ENCODE measurements at regions not wholly inside any gene's neighbourhood (a gene's known extent, or its start where the extent isn't known, plus 50 kb on each side); places are given as distances from the start of the nearest gene placed in this dataset.

GRCh38 chrX:112359906-112360305, 277.3 kb upstream of the TRPC5 start:
- Histone ChIP-seq H3K4me3 (no peak overlapping the region), H3K79me2 (replicated peaks; ENCODE audit: insufficient read depth) (no peaks in the 10 kb centered on the region), H3K4me1 (ENCODE audit: insufficient read depth) (peaks cover 12% of the 10 kb centered on the region), H3F3A (replicated peaks; ENCODE audit: low read depth) (no peaks in the 10 kb centered on the region), H3K4me2 (no peak overlapping the region), H3K36me3 (ENCODE audit: insufficient read depth) (no peaks in the 10 kb centered on the region), H3K27ac (ENCODE audit: low read depth) (no peak overlapping the region), H3K27me3 (ENCODE audit: insufficient read depth) (no peaks in the 10 kb centered on the region), H4K20me1 (replicated peaks; ENCODE audit: insufficient read depth) (no peaks in the 10 kb centered on the region), H2AFZ (no peak overlapping the region), H3K9me2 (ENCODE audit: insufficient read depth) (no peaks in the 10 kb centered on the region)
- H3K4me1 Mint-ChIP-seq, result peaks cover 24% of the 10 kb centered on the region; the same call in 2 of the 3 replicates
- no peaks in the 10 kb centered on the region for H3K36me3 Mint-ChIP-seq (ENCODE audit: low read depth)
- H3K27me3 Mint-ChIP-seq (ENCODE audit: insufficient read depth, low read depth, poor library complexity), result peaks cover 2% of the 10 kb centered on the region
- ATAC-seq (no peak), DNase-seq (ENCODE audit: low spot score) (no peak)
- no peaks in the 10 kb centered on the region for H3K9me3 Mint-ChIP-seq
- TF ChIP-seq ZNF462 (CRISPR knock-in tag; IDR thresholded peaks at IDR 0.05) (no peak), JUNB (IDR thresholded peaks at IDR 0.05; ENCODE audit: unreplicated experiment) (no peak)
- H3K4me3 Mint-ChIP-seq, result no peak overlapping the region
- no peak overlapping the region for H3K27ac Mint-ChIP-seq

GRCh38 chrX:112355931-112356330, 273.4 kb upstream of the TRPC5 start:
- Histone ChIP-seq H3K4me2 (peak overlapping the region; percentile 67; the same call in 1 of the 2 replicates), H3K27me3 (ENCODE audit: insufficient read depth) (no peaks in the 10 kb centered on the region), H2AFZ (no peak overlapping the region), H3K79me2 (replicated peaks; ENCODE audit: insufficient read depth) (no peaks in the 10 kb centered on the region), H3F3A (replicated peaks; ENCODE audit: low read depth) (no peaks in the 10 kb centered on the region), H3K4me1 (ENCODE audit: insufficient read depth) (peaks cover 15% of the 10 kb centered on the region), H3K27ac (ENCODE audit: low read depth) (no peak overlapping the region), H4K20me1 (replicated peaks; ENCODE audit: insufficient read depth) (no peaks in the 10 kb centered on the region), H3K36me3 (ENCODE audit: insufficient read depth) (no peaks in the 10 kb centered on the region), H3K4me3 (0 out of 2 replicates have a peak overlapping the region, but pooled peaks have one; percentile 13), H3K9me2 (ENCODE audit: insufficient read depth) (no peaks in the 10 kb centered on the region)
- DNase-seq (ENCODE audit: low spot score) (no peak), ATAC-seq (no peak)
- no peaks in the 10 kb centered on the region for H3K9me3 Mint-ChIP-seq
- H3K27ac Mint-ChIP-seq, result no peak overlapping the region
- H3K4me1 Mint-ChIP-seq, result peaks cover 19% of the 10 kb centered on the region; the same call in 2 of the 3 replicates
- no peak overlapping the region for H3K4me3 Mint-ChIP-seq
- peaks cover 2% of the 10 kb centered on the region for H3K27me3 Mint-ChIP-seq (ENCODE audit: insufficient read depth, low read depth, poor library complexity)
- H3K36me3 Mint-ChIP-seq (ENCODE audit: low read depth), result no peaks in the 10 kb centered on the region
- TF ChIP-seq ZNF331 (CRISPR knock-in tag; IDR thresholded peaks at IDR 0.05; ENCODE audit: low read depth) (no peak), POLR2AphosphoS5 (IDR thresholded peaks at IDR 0.05; ENCODE audit: low read depth) (no peak), EZH2 (IDR thresholded peaks at IDR 0.05; ENCODE audit: low read depth, unreplicated experiment) (no peak), REST (IDR thresholded peaks at IDR 0.05; ENCODE audit: unreplicated experiment) (no peak), EZH2phosphoT487 (IDR thresholded peaks at IDR 0.05; ENCODE audit: unreplicated experiment) (no peak), CTCF (conservative IDR thresholded peaks at IDR 0.05; ENCODE audit: low read depth in 2 of 2) (no peak)
